ENCODE measurements at regions not wholly inside any gene's neighbourhood (a gene's known extent, or its start where the extent isn't known, plus 50 kb on each side); places are given as distances from the start of the nearest gene placed in this dataset.

- no peaks in the 10 kb centered on the region for H3K79me2 ChIP-seq (ENCODE audit: control insufficient read depth, insufficient read depth, low read length)
- DNase-seq (ENCODE audit: low read depth, low spot score), result no peak
- no peak overlapping the region for H3K27ac ChIP-seq (ENCODE audit: control insufficient read depth, insufficient read depth)
- ATAC-seq, result no peak
- ChIA-PET CTCF (interaction anchor here (2.1 kb wide), 1 partner anchor 14 kb away, joined by 5 read pairs; no protein-coding TSS in a partner anchor), POLR2A (no interaction called here), SMC1A (ENCODE audit: uncharacterized antibody, unreplicated experiment) (interaction anchor here (0.7 kb wide), 1 partner anchor 9 kb away, joined by 3 read pairs; no protein-coding TSS in a partner anchor), RAD21 (ENCODE audit: unreplicated experiment) (no interaction called here)
- H3K9ac ChIP-seq (ENCODE audit: control insufficient read depth, insufficient read depth, low read length), result no peak overlapping the region
- no peaks in the 10 kb centered on the region for H3K36me3 ChIP-seq (ENCODE audit: control insufficient read depth in 2 of 2, insufficient read depth in 2 of 2, low read length in 1 of 2)
- H3K4me3 ChIP-seq, result no peak overlapping the region
- no TSS peak for BruUV-seq (replicated peaks)
- no peak overlapping the region for H2AFZ ChIP-seq (ENCODE audit: control insufficient read depth, low read depth, low read length)
- intact Hi-C loops (cut with micrococcal nuclease; ENCODE audit: unreplicated experiment) (no loop called here), in situ Hi-C loops (cut with MboI) (no loop called here)
- FAIRE-seq, result no peak
- H3K9me3 ChIP-seq (replicated peaks; ENCODE audit: control insufficient read depth, insufficient read depth, low read length), result no peaks in the 10 kb centered on the region
- H3K4me1 ChIP-seq (ENCODE audit: control insufficient read depth, insufficient read depth, low read length), result no peaks in the 10 kb centered on the region
- no peaks in the 10 kb centered on the region for H3K27me3 ChIP-seq (replicated peaks in 1 of 2; ENCODE audit: control insufficient read depth in 2 of 2, insufficient read depth in 2 of 2, low read length in 1 of 2)
- no peaks in the 10 kb centered on the region for H4K20me1 ChIP-seq (ENCODE audit: control insufficient read depth, insufficient read depth)
- TF ChIP-seq MEF2B (IDR thresholded peaks at IDR 0.05; ENCODE audit: partially characterized antibody, poor library complexity, severe bottlenecking), result no peak
- TF ChIP-seq PAX5 (IDR thresholded peaks at IDR 0.05; ENCODE audit: borderline replicate concordance, low read depth, low read length), result no peak
- TF ChIP-seq SMC3 (IDR thresholded peaks at IDR 0.05; ENCODE audit: borderline replicate concordance, low read length), result no peak
- TF ChIP-seq NBN (IDR thresholded peaks at IDR 0.05), result no peak
- no peak for TF ChIP-seq RAD51 (IDR thresholded peaks at IDR 0.05)
- TF ChIP-seq TCF3 (IDR thresholded peaks at IDR 0.05; ENCODE audit: borderline replicate concordance, insufficient read depth, low read depth, low read length), result no peak
- no peak for TF ChIP-seq PAX8 (IDR thresholded peaks at IDR 0.05)
- no peak for TF ChIP-seq ZBTB4 (CRISPR knock-in tag; IDR thresholded peaks at IDR 0.05)
- TF ChIP-seq GABPA (IDR thresholded peaks at IDR 0.05; ENCODE audit: low read depth), result no peak
- TF ChIP-seq MLLT1 (IDR thresholded peaks at IDR 0.05), result no peak
- TF ChIP-seq LARP7 (IDR thresholded peaks at IDR 0.05), result no peak
- TF ChIP-seq STAT1 (conservative IDR thresholded peaks at IDR 0.05), result no peak
- no peak for TF ChIP-seq RELB (IDR thresholded peaks at IDR 0.05; ENCODE audit: low read depth)
- no peak for TF ChIP-seq CBX5 (IDR thresholded peaks at IDR 0.05; ENCODE audit: low read depth)
- no peak overlapping the region for H3K4me2 ChIP-seq (ENCODE audit: control insufficient read depth, insufficient read depth)
Observed at GRCh38 chr11:98734686-98735085, 286.1 kb upstream of the CNTN5 start.

Measured in GM12878 (cell line).